Chondrocyte (in vitro differentiated cells): ENCODE measurements at regions not wholly inside any gene's neighbourhood (a gene's known extent, or its start where the extent isn't known, plus 50 kb on each side); places are given as distances from the start of the nearest gene placed in this dataset.

Source experiments
- DNase-seq: peaks from one replicate; pipeline ENCODE4 v3.0.0; 2021; ENCODE audit warnings: mixed read lengths, low spot score
- H3K27ac Mint-ChIP-seq: one replicate; pipeline ENCODE4 v1.8.0; 2021; ENCODE audit warnings: mild to moderate bottlenecking, moderate library complexity, mixed read lengths; ENCODE audit not compliant: unreplicated experiment
- H3K27me3 Mint-ChIP-seq: 2 replicates; pipeline ENCODE4 v1.8.0; 2021; ENCODE audit warnings: low read depth, mixed read lengths
- H3K36me3 Mint-ChIP-seq: 2 replicates; pipeline ENCODE4 v1.8.0; 2021; ENCODE audit warnings: low read depth, mixed read lengths
- H3K4me1 Mint-ChIP-seq: 2 replicates; pipeline ENCODE4 v1.8.0; 2021; ENCODE audit warnings: low read depth, mild to moderate bottlenecking, mixed read lengths
- H3K4me3 Mint-ChIP-seq: one replicate; pipeline ENCODE4 v1.8.0; 2021; ENCODE audit warnings: mild to moderate bottlenecking, moderate library complexity, mixed read lengths; ENCODE audit not compliant: unreplicated experiment
- H3K9me3 Mint-ChIP-seq: 2 replicates; pipeline ENCODE4 v1.8.0; 2021; ENCODE audit warnings: low read depth, mixed read lengths
- CTCF ChIP-seq: fragments of 200-600 bp; sonication (generic); IDR thresholded peaks from 2 replicates; pipeline ENCODE4 v1.5.0; 2021; ENCODE audit warnings: antibody characterized with exemption, mild to moderate bottlenecking, moderate library complexity

GRCh38 chr6:25002326-25003091, 66.7 kb upstream of the RIPOR2 start:
- H3K36me3 Mint-ChIP-seq: no peaks in the 10 kb centered on the region
- no peak for DNase-seq
- TF ChIP-seq CTCF: no peak
- no peaks in the 10 kb centered on the region for H3K27me3 Mint-ChIP-seq
- no peak overlapping the region for H3K4me3 Mint-ChIP-seq
- peaks cover 20% of the 10 kb centered on the region for H3K4me1 Mint-ChIP-seq
- no peaks in the 10 kb centered on the region for H3K9me3 Mint-ChIP-seq
- no peak overlapping the region for H3K27ac Mint-ChIP-seq

GRCh38 chr6:25004357-25004756, 68.6 kb upstream of the RIPOR2 start:
- H3K4me1 Mint-ChIP-seq: peaks cover 21% of the 10 kb centered on the region
- H3K9me3 Mint-ChIP-seq: no peaks in the 10 kb centered on the region
- H3K27ac Mint-ChIP-seq: no peak overlapping the region
- H3K36me3 Mint-ChIP-seq: no peaks in the 10 kb centered on the region
- H3K4me3 Mint-ChIP-seq: no peak overlapping the region
- TF ChIP-seq CTCF: no peak
- no peaks in the 10 kb centered on the region for H3K27me3 Mint-ChIP-seq
- no peak for DNase-seq

- H3K27me3 Mint-ChIP-seq: no peaks in the 10 kb centered on the region
- no peak overlapping the region for H3K27ac Mint-ChIP-seq
- H3K4me3 Mint-ChIP-seq: no peak overlapping the region
- TF ChIP-seq CTCF: no peak
- H3K9me3 Mint-ChIP-seq: no peaks in the 10 kb centered on the region
- no peak for DNase-seq
- peaks cover 26% of the 10 kb centered on the region for H3K4me1 Mint-ChIP-seq
- H3K36me3 Mint-ChIP-seq: no peaks in the 10 kb centered on the region
Observed at GRCh38 chr6:25005010-25005409, 69.2 kb upstream of the RIPOR2 start.

DNA sequence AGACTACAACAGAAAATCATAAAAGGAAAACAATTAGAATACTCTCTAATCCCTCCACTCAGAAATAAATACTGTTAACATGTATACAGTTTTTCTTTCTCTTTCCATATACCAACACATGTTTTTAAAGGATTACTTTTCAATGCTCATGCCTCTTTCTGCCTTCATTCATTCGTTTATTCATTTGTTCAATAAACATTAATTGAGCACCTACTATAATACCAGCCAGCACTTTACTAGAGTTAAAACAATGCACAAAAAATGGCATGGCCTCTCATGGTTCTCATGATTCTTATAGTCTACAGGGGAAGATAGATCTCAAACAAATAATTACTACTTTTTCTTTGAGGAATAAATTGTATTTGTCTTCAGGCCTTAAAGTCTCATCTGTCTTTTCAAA, 70.3 kb upstream of the RIPOR2 start:
- H3K4me1 Mint-ChIP-seq: peaks cover 36% of the 10 kb centered on the region
- peak overlapping the region; percentile 75 for H3K27ac Mint-ChIP-seq
- H3K36me3 Mint-ChIP-seq: no peaks in the 10 kb centered on the region
- no peak overlapping the region for H3K4me3 Mint-ChIP-seq
- no peaks in the 10 kb centered on the region for H3K9me3 Mint-ChIP-seq
- no peak for DNase-seq
- no peak for TF ChIP-seq CTCF
- no peaks in the 10 kb centered on the region for H3K27me3 Mint-ChIP-seq

GRCh38 chr6:25006565-25007001, 70.8 kb upstream of the RIPOR2 start:
- peak overlapping the region; percentile 75 for H3K27ac Mint-ChIP-seq
- H3K9me3 Mint-ChIP-seq: no peaks in the 10 kb centered on the region
- H3K4me3 Mint-ChIP-seq: no peak overlapping the region
- TF ChIP-seq CTCF: no peak
- H3K4me1 Mint-ChIP-seq: peaks cover 41% of the 10 kb centered on the region
- H3K36me3 Mint-ChIP-seq: no peaks in the 10 kb centered on the region
- no peak for DNase-seq
- H3K27me3 Mint-ChIP-seq: no peaks in the 10 kb centered on the region
